ENCODE measurements at regions not wholly inside any gene's neighbourhood (a gene's known extent, or its start where the extent isn't known, plus 50 kb on each side); places are given as distances from the start of the nearest gene placed in this dataset.

DNA sequence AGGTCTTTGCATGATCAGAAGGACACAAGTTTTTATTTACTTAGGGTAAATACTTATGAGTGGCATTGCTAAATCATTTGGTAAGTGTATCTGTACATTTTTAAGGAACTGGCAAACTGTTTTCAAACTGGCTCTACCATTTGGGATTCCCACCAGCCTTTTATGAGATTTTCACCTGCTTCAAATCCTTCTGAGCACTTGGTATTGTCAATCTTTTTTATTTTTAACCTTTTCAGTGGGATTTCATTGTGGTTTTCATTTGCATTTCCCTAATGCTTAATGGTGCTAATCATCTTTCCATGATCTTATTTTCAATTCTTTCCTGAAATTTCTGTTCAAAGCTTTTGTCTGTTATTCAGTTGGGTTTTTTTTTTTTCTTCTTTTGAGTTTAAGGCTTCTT, 475.6 kb downstream of the MAN2A1 start:
- ATAC-seq, result no peak
- RAD21 ChIA-PET (ENCODE audit: low non-redundant PET in 1 of 2, low total read pairs in 2 of 2, uncharacterized antibody in 2 of 2, unreplicated experiment in 2 of 2), result no interaction called here

More for the DNA sequence above, 475.6 kb downstream of the MAN2A1 start:
- no peaks in the 10 kb centered on the region for H3K27me3 ChIP-seq (ENCODE audit: insufficient read depth, low read length)
- H3K9ac ChIP-seq (ENCODE audit: low read length), result no peak overlapping the region
- H3K4me1 ChIP-seq (ENCODE audit: control insufficient read depth in 1 of 2, insufficient read depth in 2 of 2, low read length in 2 of 2), result no peaks in the 10 kb centered on the region
- intact Hi-C loops (cut with micrococcal nuclease), result no loop called here
- no peak overlapping the region for H3K4me3 ChIP-seq (replicated peaks in 1 of 2; ENCODE audit: low read depth in 1 of 2, low read length in 2 of 2)
- no peak overlapping the region for H3K27ac ChIP-seq (ENCODE audit: low read depth, low read length)
- no peaks in the 10 kb centered on the region for H3K9me3 ChIP-seq (ENCODE audit: control insufficient read depth in 1 of 2, insufficient read depth in 1 of 2, low read depth in 1 of 2, low read length in 2 of 2)
- ChIA-PET CTCF (no interaction called here), POLR2A (no interaction called here)
- H4K20me1 ChIP-seq (ENCODE audit: insufficient read depth), result no peaks in the 10 kb centered on the region
- no peak overlapping the region for H3K4me2 ChIP-seq (ENCODE audit: low read length)
- BruUV-seq (replicated peaks), result no TSS peak
- DNase-seq (ENCODE audit: low read depth, low spot score), result no peak
- TF ChIP-seq CEBPB (IDR thresholded peaks at IDR 0.05; ENCODE audit: low read depth), result no peak
- TF ChIP-seq EZH2 (IDR thresholded peaks at IDR 0.05), result no peak
- TF ChIP-seq POLR2AphosphoS5 (IDR thresholded peaks at IDR 0.05; ENCODE audit: low read depth, low read length), result no peak
- no peak for TF ChIP-seq FOSL1 (IDR thresholded peaks at IDR 0.05; ENCODE audit: low read depth)
- no peak for TF ChIP-seq EZH2phosphoT487 (IDR thresholded peaks at IDR 0.05; ENCODE audit: borderline replicate concordance)
- no peak for TF ChIP-seq ELF1 (IDR thresholded peaks at IDR 0.05; ENCODE audit: borderline replicate concordance, low read depth)
- TF ChIP-seq REST (IDR thresholded peaks at IDR 0.05; ENCODE audit: low read depth), result no peak
- no peak for TF ChIP-seq JUND (IDR thresholded peaks at IDR 0.05)
- no peak for TF ChIP-seq TCF7L2 (IDR thresholded peaks at IDR 0.05; ENCODE audit: borderline replicate concordance, extremely low read depth, insufficient read depth, insufficient read length)
- no peak for TF ChIP-seq YY1 (IDR thresholded peaks at IDR 0.05; ENCODE audit: extremely low read depth, insufficient replicate concordance, low read depth, low read length)
- TF ChIP-seq SIN3A (IDR thresholded peaks at IDR 0.05; ENCODE audit: low read depth), result no peak
- TF ChIP-seq CTCF (IDR thresholded peaks at IDR 0.05 in 2 of 3, conservative IDR thresholded peaks at IDR 0.05 in 1 of 3; ENCODE audit: borderline replicate concordance in 1 of 3, insufficient read depth in 1 of 3, low read depth in 2 of 3, low read length in 2 of 3), result no peak
- no peak for TF ChIP-seq POLR2A (IDR thresholded peaks at IDR 0.05; ENCODE audit: borderline replicate concordance, extremely low read depth, insufficient read depth, insufficient read length)
- TF ChIP-seq, protein P1, sequence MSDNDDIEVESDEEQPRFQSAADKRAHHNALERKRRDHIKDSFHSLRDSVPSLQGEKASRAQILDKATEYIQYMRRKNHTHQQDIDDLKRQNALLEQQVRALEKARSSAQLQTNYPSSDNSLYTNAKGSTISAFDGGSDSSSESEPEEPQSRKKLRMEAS (IDR thresholded peaks at IDR 0.05), result no peak
- TF ChIP-seq ZNF274 (IDR thresholded peaks at IDR 0.05; ENCODE audit: low read depth, low read length), result no peak
- TF ChIP-seq, protein P2, sequence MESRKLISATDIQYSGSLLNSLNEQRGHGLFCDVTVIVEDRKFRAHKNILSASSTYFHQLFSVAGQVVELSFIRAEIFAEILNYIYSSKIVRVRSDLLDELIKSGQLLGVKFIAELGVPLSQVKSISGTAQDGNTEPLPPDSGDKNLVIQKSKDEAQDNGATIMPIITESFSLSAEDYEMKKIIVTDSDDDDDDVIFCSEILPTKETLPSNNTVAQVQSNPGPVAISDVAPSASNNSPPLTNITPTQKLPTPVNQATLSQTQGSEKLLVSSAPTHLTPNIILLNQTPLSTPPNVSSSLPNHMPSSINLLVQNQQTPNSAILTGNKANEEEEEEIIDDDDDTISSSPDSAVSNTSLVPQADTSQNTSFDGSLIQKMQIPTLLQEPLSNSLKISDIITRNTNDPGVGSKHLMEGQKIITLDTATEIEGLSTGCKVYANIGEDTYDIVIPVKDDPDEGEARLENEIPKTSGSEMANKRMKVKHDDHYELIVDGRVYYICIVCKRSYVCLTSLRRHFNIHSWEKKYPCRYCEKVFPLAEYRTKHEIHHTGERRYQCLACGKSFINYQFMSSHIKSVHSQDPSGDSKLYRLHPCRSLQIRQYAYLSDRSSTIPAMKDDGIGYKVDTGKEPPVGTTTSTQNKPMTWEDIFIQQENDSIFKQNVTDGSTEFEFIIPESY (IDR thresholded peaks at IDR 0.05; ENCODE audit: extremely low read depth, insufficient replicate concordance, low read length), result no peak
- no peak for TF ChIP-seq RAD21 (IDR thresholded peaks at IDR 0.05; ENCODE audit: low read depth)
- TF ChIP-seq ZFX (IDR thresholded peaks at IDR 0.05), result no peak
- no peak for TF ChIP-seq EGR1 (IDR thresholded peaks at IDR 0.05; ENCODE audit: low read depth)
- no peak overlapping the region for H2AFZ ChIP-seq (ENCODE audit: low read depth, low read length, poor library complexity, severe bottlenecking)
- H3K36me3 ChIP-seq (ENCODE audit: control insufficient read depth in 1 of 2, insufficient read depth in 2 of 2, low read length in 2 of 2), result no peaks in the 10 kb centered on the region
- H3K79me2 ChIP-seq (ENCODE audit: insufficient read depth, low read length), result no peaks in the 10 kb centered on the region
- H3K9me2 ChIP-seq (ENCODE audit: insufficient read depth), result no peaks in the 10 kb centered on the region
